ENCODE measurements at regions not wholly inside any gene's neighbourhood (a gene's known extent, or its start where the extent isn't known, plus 50 kb on each side); places are given as distances from the start of the nearest gene placed in this dataset.

- H3K4me1 ChIP-seq (ENCODE audit: control insufficient read depth, extremely low read depth, insufficient read depth, low read length), result no peaks in the 10 kb centered on the region
- H3K27ac ChIP-seq (ENCODE audit: insufficient read depth, low read depth, low read length), result no peak overlapping the region
- no peak for FAIRE-seq
- ChIA-PET CTCF (no interaction called here), POLR2A (no interaction called here)
- no peaks in the 10 kb centered on the region for H3K79me2 ChIP-seq (ENCODE audit: control insufficient read depth, insufficient read depth, low read length)
- no peaks in the 10 kb centered on the region for H3K36me3 ChIP-seq (ENCODE audit: control insufficient read depth in 2 of 2, extremely low read depth in 1 of 2, insufficient read depth in 2 of 2, low read length in 2 of 2)
- no peak overlapping the region for H3K9ac ChIP-seq (replicated peaks; ENCODE audit: extremely low read depth, insufficient read depth, low read length)
- no peaks in the 10 kb centered on the region for H3K9me1 ChIP-seq (replicated peaks; ENCODE audit: control insufficient read depth, extremely low read depth, insufficient read depth, low read length)
- no peak for TF ChIP-seq MAX (IDR thresholded peaks at IDR 0.05; ENCODE audit: insufficient read depth, insufficient read length)
- no peak overlapping the region for H2AFZ ChIP-seq (ENCODE audit: low read depth, low read length)
- dilution Hi-C loops (cut with MboI; ENCODE audit: extremely low pct_ligation_motif_present, low sequenced_read_pairs), result no loop called here
- no peaks in the 10 kb centered on the region for H3K27me3 ChIP-seq (ENCODE audit: control insufficient read depth in 2 of 2, insufficient read depth in 2 of 2, low read length in 2 of 2)
- H3K9me3 ChIP-seq (replicated peaks; ENCODE audit: control insufficient read depth, insufficient read depth, low read length), result peaks cover 4% of the 10 kb centered on the region
- no peak overlapping the region for H3K4me3 ChIP-seq (replicated peaks in 1 of 3; ENCODE audit: insufficient read depth in 1 of 3, low read depth in 1 of 3, low read length in 3 of 3)
- no peak overlapping the region for H3K4me2 ChIP-seq (ENCODE audit: insufficient read depth, low read length)
- intact Hi-C loops (cut with micrococcal nuclease), result no loop called here
- no TSS peak for BruUV-seq (replicated peaks)
- no peak for DNase-seq (ENCODE audit: low read depth, low spot score)
- H4K20me1 ChIP-seq (replicated peaks; ENCODE audit: control insufficient read depth, extremely low read depth, insufficient read depth, low read length), result no peaks in the 10 kb centered on the region
Measured at GRCh38 chr12:126383506-126383905, 1318.3 kb downstream of the AACS start.

- dilution Hi-C loops (cut with MboI; ENCODE audit: extremely low pct_ligation_motif_present, low sequenced_read_pairs), result no loop called here
- no peaks in the 10 kb centered on the region for H4K20me1 ChIP-seq (replicated peaks; ENCODE audit: control insufficient read depth, extremely low read depth, insufficient read depth, low read length)
- no peak overlapping the region for H3K27ac ChIP-seq (ENCODE audit: insufficient read depth, low read depth, low read length)
- TF ChIP-seq JUN (IDR thresholded peaks at IDR 0.05; ENCODE audit: borderline replicate concordance, insufficient read depth, insufficient read length, low read depth) (no peak), MYC (IDR thresholded peaks at IDR 0.05; ENCODE audit: low read depth, low read length) (no peak), POLR2A (IDR thresholded peaks at IDR 0.05; ENCODE audit: low read depth, low read length) (no peak), CTCF (IDR thresholded peaks at IDR 0.05; ENCODE audit: extremely low read depth in 1 of 2, insufficient read depth in 1 of 2, low read depth in 1 of 2, low read length in 2 of 2) (no peak), FOS (IDR thresholded peaks at IDR 0.05; ENCODE audit: borderline replicate concordance, insufficient read depth, low read length) (no peak), EZH2 (IDR thresholded peaks at IDR 0.05; ENCODE audit: borderline replicate concordance, low read depth, low read length, severe bottlenecking) (no peak), GATA2 (IDR thresholded peaks at IDR 0.05; ENCODE audit: insufficient read depth, insufficient read length, low read depth, low read length) (no peak), POLR2AphosphoS5 (IDR thresholded peaks at IDR 0.05; ENCODE audit: insufficient read depth, low read depth, low read length) (no peak), MAX (IDR thresholded peaks at IDR 0.05; ENCODE audit: insufficient read depth, insufficient read length) (no peak)
- ChIA-PET CTCF (no interaction called here), POLR2A (no interaction called here)
- no peaks in the 10 kb centered on the region for H3K79me2 ChIP-seq (ENCODE audit: control insufficient read depth, insufficient read depth, low read length)
- H3K4me2 ChIP-seq (ENCODE audit: insufficient read depth, low read length), result no peak overlapping the region
- H3K4me3 ChIP-seq (replicated peaks in 1 of 3; ENCODE audit: insufficient read depth in 1 of 3, low read depth in 1 of 3, low read length in 3 of 3), result no peak overlapping the region
- peaks cover 1% of the 10 kb centered on the region for H3K9me3 ChIP-seq (replicated peaks; ENCODE audit: control insufficient read depth, insufficient read depth, low read length)
- H2AFZ ChIP-seq (ENCODE audit: low read depth, low read length), result no peak overlapping the region
- H3K36me3 ChIP-seq (ENCODE audit: control insufficient read depth in 2 of 2, extremely low read depth in 1 of 2, insufficient read depth in 2 of 2, low read length in 2 of 2), result no peaks in the 10 kb centered on the region
- H3K9ac ChIP-seq (replicated peaks; ENCODE audit: extremely low read depth, insufficient read depth, low read length), result no peak overlapping the region
- H3K9me1 ChIP-seq (replicated peaks; ENCODE audit: control insufficient read depth, extremely low read depth, insufficient read depth, low read length), result no peaks in the 10 kb centered on the region
- no peaks in the 10 kb centered on the region for H3K4me1 ChIP-seq (ENCODE audit: control insufficient read depth, extremely low read depth, insufficient read depth, low read length)
- no peaks in the 10 kb centered on the region for H3K27me3 ChIP-seq (ENCODE audit: control insufficient read depth in 2 of 2, insufficient read depth in 2 of 2, low read length in 2 of 2)
- FAIRE-seq (no peak), DNase-seq (ENCODE audit: low read depth, low spot score) (no peak)
- intact Hi-C loops (cut with micrococcal nuclease), result no loop called here
- BruUV-seq (replicated peaks), result no TSS peak
Measured at GRCh38 chr12:126384026-126384564, 1318.9 kb downstream of the AACS start.

Measured in endothelial cell of umbilical vein (primary cell).